GM23338 (cell line): ENCODE measurements at regions not wholly inside any gene's neighbourhood (a gene's known extent, or its start where the extent isn't known, plus 50 kb on each side); places are given as distances from the start of the nearest gene placed in this dataset.

Experiments used
- CREB1 ChIP-seq: fragments of 250-450 bp; sonication (Bioruptor Pico); IDR thresholded peaks from 2 replicates; pipeline ENCODE4 v1.5.0; 2020; ENCODE audit warnings: low read depth, mild to moderate bottlenecking, moderate library complexity
- EZH2 ChIP-seq: fragments of 200-600 bp; sonication (generic); IDR thresholded peaks from one replicate; pipeline ENCODE4 v1.8.0; 2017; ENCODE audit warnings: antibody characterized with exemption, mild to moderate bottlenecking, low read depth; ENCODE audit not compliant: unreplicated experiment
- EZH2phosphoT487 ChIP-seq: fragments of 200-600 bp; sonication (generic); IDR thresholded peaks from one replicate; pipeline ENCODE4 v1.8.1; 2018; ENCODE audit warnings: antibody characterized with exemption; ENCODE audit not compliant: unreplicated experiment
- JUNB ChIP-seq: IDR thresholded peaks from one replicate; pipeline ENCODE4 v1.6.1; 2016; ENCODE audit warnings: antibody characterized with exemption; ENCODE audit not compliant: unreplicated experiment
- NANOG ChIP-seq: IDR thresholded peaks from 2 replicates; pipeline ENCODE4 v1.6.1; 2016; ENCODE audit warnings: antibody characterized with exemption, borderline replicate concordance
- POLR2AphosphoS5 ChIP-seq: IDR thresholded peaks from 2 replicates; pipeline ENCODE4 v1.6.1; 2016; ENCODE audit warnings: antibody characterized with exemption, low read depth
- STAT1 ChIP-seq: IDR thresholded peaks from one replicate; pipeline ENCODE4 v1.6.1; 2016; ENCODE audit warnings: antibody characterized with exemption; ENCODE audit not compliant: unreplicated experiment
- ZNF114 ChIP-seq: fragments of 250-450 bp; sonication (Bioruptor Pico); IDR thresholded peaks from 2 replicates; pipeline ENCODE4 v1.5.0; 2020; ENCODE audit warnings: mild to moderate bottlenecking, moderate library complexity
- ZNF331 ChIP-seq: fragments of 250-450 bp; sonication (Bioruptor Pico); IDR thresholded peaks from 2 replicates; pipeline ENCODE4 v1.5.0; 2020; ENCODE audit warnings: low read depth, mild to moderate bottlenecking, moderate library complexity
- TF ChIP-seq, protein P1 (sequence below), 2 experiments: fragments of 200-600 bp in 1 of 2; sonication (generic) in 1 of 2; conservative IDR thresholded peaks; 2 replicates each; pipeline versions ENCODE4 v1.5.1 to v1.6.1; 2016 to 2017; ENCODE audit warnings: antibody characterized with exemption in 2 of 2, low read depth in 2 of 2, mild to moderate bottlenecking in 2 of 2, moderate library complexity in 1 of 2
- TF ChIP-seq, protein P2 (sequence below): IDR thresholded peaks from one replicate; pipeline ENCODE4 v1.6.1; 2018; ENCODE audit warnings: antibody characterized with exemption; ENCODE audit not compliant: unreplicated experiment

DNA sequence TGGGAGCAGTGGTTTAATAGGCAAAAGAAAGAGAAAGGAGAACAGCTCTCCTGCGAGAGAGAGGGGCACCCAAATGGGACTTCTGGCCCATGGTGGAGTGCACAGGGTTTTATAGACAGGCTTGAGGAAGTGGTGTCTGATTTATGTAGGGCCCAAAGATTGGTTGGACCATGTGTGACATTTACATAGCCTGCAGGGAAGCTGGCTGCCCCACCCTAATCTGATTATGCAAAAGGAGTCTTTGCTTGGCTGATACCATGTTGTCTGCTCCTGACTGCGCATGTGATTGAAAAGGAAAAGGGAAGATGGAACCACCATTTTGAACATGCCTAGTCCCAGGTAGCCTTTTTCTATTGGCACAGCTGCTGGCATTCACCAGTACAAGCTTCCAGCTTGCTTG lies 100.0 kb upstream of the DIPK2B start:
- TF ChIP-seq, protein P1, sequence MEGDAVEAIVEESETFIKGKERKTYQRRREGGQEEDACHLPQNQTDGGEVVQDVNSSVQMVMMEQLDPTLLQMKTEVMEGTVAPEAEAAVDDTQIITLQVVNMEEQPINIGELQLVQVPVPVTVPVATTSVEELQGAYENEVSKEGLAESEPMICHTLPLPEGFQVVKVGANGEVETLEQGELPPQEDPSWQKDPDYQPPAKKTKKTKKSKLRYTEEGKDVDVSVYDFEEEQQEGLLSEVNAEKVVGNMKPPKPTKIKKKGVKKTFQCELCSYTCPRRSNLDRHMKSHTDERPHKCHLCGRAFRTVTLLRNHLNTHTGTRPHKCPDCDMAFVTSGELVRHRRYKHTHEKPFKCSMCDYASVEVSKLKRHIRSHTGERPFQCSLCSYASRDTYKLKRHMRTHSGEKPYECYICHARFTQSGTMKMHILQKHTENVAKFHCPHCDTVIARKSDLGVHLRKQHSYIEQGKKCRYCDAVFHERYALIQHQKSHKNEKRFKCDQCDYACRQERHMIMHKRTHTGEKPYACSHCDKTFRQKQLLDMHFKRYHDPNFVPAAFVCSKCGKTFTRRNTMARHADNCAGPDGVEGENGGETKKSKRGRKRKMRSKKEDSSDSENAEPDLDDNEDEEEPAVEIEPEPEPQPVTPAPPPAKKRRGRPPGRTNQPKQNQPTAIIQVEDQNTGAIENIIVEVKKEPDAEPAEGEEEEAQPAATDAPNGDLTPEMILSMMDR (conservative IDR thresholded peaks at IDR 0.05; ENCODE audit: low read depth in 2 of 2): no peak
- TF ChIP-seq EZH2phosphoT487 (no peak), CREB1 (no peak), POLR2AphosphoS5 (no peak), EZH2 (no peak), JUNB (no peak), NANOG (no peak), STAT1 (no peak), ZNF331 (CRISPR knock-in tag) (no peak), ZNF114 (no peak)
- TF ChIP-seq, protein P2, sequence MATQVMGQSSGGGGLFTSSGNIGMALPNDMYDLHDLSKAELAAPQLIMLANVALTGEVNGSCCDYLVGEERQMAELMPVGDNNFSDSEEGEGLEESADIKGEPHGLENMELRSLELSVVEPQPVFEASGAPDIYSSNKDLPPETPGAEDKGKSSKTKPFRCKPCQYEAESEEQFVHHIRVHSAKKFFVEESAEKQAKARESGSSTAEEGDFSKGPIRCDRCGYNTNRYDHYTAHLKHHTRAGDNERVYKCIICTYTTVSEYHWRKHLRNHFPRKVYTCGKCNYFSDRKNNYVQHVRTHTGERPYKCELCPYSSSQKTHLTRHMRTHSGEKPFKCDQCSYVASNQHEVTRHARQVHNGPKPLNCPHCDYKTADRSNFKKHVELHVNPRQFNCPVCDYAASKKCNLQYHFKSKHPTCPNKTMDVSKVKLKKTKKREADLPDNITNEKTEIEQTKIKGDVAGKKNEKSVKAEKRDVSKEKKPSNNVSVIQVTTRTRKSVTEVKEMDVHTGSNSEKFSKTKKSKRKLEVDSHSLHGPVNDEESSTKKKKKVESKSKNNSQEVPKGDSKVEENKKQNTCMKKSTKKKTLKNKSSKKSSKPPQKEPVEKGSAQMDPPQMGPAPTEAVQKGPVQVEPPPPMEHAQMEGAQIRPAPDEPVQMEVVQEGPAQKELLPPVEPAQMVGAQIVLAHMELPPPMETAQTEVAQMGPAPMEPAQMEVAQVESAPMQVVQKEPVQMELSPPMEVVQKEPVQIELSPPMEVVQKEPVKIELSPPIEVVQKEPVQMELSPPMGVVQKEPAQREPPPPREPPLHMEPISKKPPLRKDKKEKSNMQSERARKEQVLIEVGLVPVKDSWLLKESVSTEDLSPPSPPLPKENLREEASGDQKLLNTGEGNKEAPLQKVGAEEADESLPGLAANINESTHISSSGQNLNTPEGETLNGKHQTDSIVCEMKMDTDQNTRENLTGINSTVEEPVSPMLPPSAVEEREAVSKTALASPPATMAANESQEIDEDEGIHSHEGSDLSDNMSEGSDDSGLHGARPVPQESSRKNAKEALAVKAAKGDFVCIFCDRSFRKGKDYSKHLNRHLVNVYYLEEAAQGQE: no peak
